Endodermal cell (in vitro differentiated cells): ENCODE measurements at regions not wholly inside any gene's neighbourhood (a gene's known extent, or its start where the extent isn't known, plus 50 kb on each side); places are given as distances from the start of the nearest gene placed in this dataset.

Experiments
- DNase-seq: peaks from one replicate; pipeline ENCODE4 v3.0.0-alpha.2; 2017
- H3K27ac ChIP-seq: 2 replicates; pipeline ENCODE4 v1.5.1; 2013; ENCODE audit warnings: mild to moderate bottlenecking, low read depth, low read length, moderate library complexity
- H3K27me3 ChIP-seq: 2 replicates; pipeline ENCODE4 v1.6.1; 2013; ENCODE audit warnings: mild to moderate bottlenecking, low read length, moderate library complexity; ENCODE audit not compliant: insufficient read depth, control insufficient read depth, poor library complexity, severe bottlenecking
- H3K36me3 ChIP-seq: 2 replicates; pipeline ENCODE4 v1.7.0; 2013; ENCODE audit warnings: mild to moderate bottlenecking, low read length, moderate library complexity; ENCODE audit not compliant: control insufficient read depth, insufficient read depth
- H3K4me1 ChIP-seq: one replicate; pipeline ENCODE4 v1.7.0; 2013; ENCODE audit warnings: low read length; ENCODE audit not compliant: control insufficient read depth, insufficient read depth
- H3K4me3 ChIP-seq: 2 replicates; pipeline ENCODE4 v1.5.1; 2013; ENCODE audit warnings: mild to moderate bottlenecking, low read length, moderate library complexity
- H3K9ac ChIP-seq: 2 replicates; pipeline ENCODE4 v1.6.1; 2013; ENCODE audit warnings: mild to moderate bottlenecking, low read length, moderate library complexity; ENCODE audit not compliant: poor library complexity, severe bottlenecking; ENCODE audit errors: extremely low read depth
- H3K9me3 ChIP-seq: 2 replicates; pipeline ENCODE4 v1.6.1; 2013; ENCODE audit warnings: mild to moderate bottlenecking, low read length, moderate library complexity; ENCODE audit not compliant: control insufficient read depth
- H3K27ac Mint-ChIP-seq: 2 replicates; pipeline ENCODE4 v1.8.0; 2020; ENCODE audit warnings: mixed read lengths
- H3K27me3 Mint-ChIP-seq: 2 replicates; pipeline ENCODE4 v1.8.0; 2021; ENCODE audit warnings: mild to moderate bottlenecking, mixed read lengths; ENCODE audit not compliant: insufficient read depth
- H3K36me3 Mint-ChIP-seq: 2 replicates; pipeline ENCODE4 v1.8.0; 2020; ENCODE audit warnings: low read depth, mixed read lengths
- H3K4me1 Mint-ChIP-seq: 2 replicates; pipeline ENCODE4 v1.8.0; 2020; ENCODE audit warnings: mixed read lengths
- H3K4me3 Mint-ChIP-seq: 2 replicates; pipeline ENCODE4 v1.8.0; 2020; ENCODE audit warnings: mild to moderate bottlenecking, moderate library complexity, mixed read lengths
- H3K9me3 Mint-ChIP-seq: 2 replicates; pipeline ENCODE4 v1.8.0; 2020; ENCODE audit warnings: mild to moderate bottlenecking, mixed read lengths
- CTCF ChIP-seq: fragments of 200-600 bp; sonication (generic); conservative IDR thresholded peaks from 2 replicates; pipeline ENCODE4 v1.5.0; 2021; ENCODE audit warnings: antibody characterized with exemption, mild to moderate bottlenecking
- WGBS, 2 experiments: methylation state at CpG; one replicate each; pipeline versions ENCODE4 v1.1.5 to v1.1.7; 2013; ENCODE audit warnings: missing lambda C conversion rate in 2 of 2, mixed read lengths in 1 of 2; ENCODE audit not compliant: insufficient coverage in 1 of 2, insufficient read length in 1 of 2; 5-methylcytosine and 5-hydroxymethylcytosine counted together

- no peaks in the 10 kb centered on the region for H3K36me3 ChIP-seq
- no peaks in the 10 kb centered on the region for H3K9me3 ChIP-seq
- WGBS, 2 experiments: 78 to 80% methylated on average over 5 to 7 of the region's 7 CpGs
- Mint-ChIP-seq H3K9me3 (peaks cover 2% of the 10 kb centered on the region), H3K4me1 (no peaks in the 10 kb centered on the region), H3K36me3 (no peaks in the 10 kb centered on the region), H3K4me3 (no peak overlapping the region), H3K27me3 (peaks cover 6% of the 10 kb centered on the region), H3K27ac (no peak overlapping the region)
- no peak overlapping the region for H3K4me3 ChIP-seq
- H3K27ac ChIP-seq: no peak overlapping the region
- DNase-seq: no peak
- TF ChIP-seq CTCF: no peak
- H3K27me3 ChIP-seq: no peaks in the 10 kb centered on the region
- H3K9ac ChIP-seq: no peak overlapping the region
- H3K4me1 ChIP-seq: no peaks in the 10 kb centered on the region
Measured at GRCh38 chr2:15760232-15760910, 168.7 kb downstream of the DDX1 start.

GRCh38 chr2:15761056-15761455 is 169.4 kb downstream of the DDX1 start:
- Histone ChIP-seq H3K9ac (no peak overlapping the region), H3K27ac (no peak overlapping the region), H3K36me3 (no peaks in the 10 kb centered on the region), H3K4me3 (no peak overlapping the region), H3K27me3 (no peaks in the 10 kb centered on the region), H3K9me3 (no peaks in the 10 kb centered on the region), H3K4me1 (no peaks in the 10 kb centered on the region)
- H3K36me3 Mint-ChIP-seq: no peaks in the 10 kb centered on the region
- DNase-seq: no peak
- WGBS, 2 experiments: 91 to 96% methylated on average over 5 to 6 of the region's 6 CpGs
- H3K27me3 Mint-ChIP-seq: peaks cover 6% of the 10 kb centered on the region
- no peak overlapping the region for H3K4me3 Mint-ChIP-seq
- TF ChIP-seq CTCF: no peak
- no peaks in the 10 kb centered on the region for H3K4me1 Mint-ChIP-seq
- no peak overlapping the region for H3K27ac Mint-ChIP-seq
- H3K9me3 Mint-ChIP-seq: peaks cover 2% of the 10 kb centered on the region

GRCh38 chr2:15761910-15762309 is 170.2 kb downstream of the DDX1 start:
- peaks cover 5% of the 10 kb centered on the region for H3K4me1 Mint-ChIP-seq
- H3K4me1 ChIP-seq: peaks cover 2% of the 10 kb centered on the region
- no peaks in the 10 kb centered on the region for H3K27me3 ChIP-seq
- H3K9me3 ChIP-seq: no peaks in the 10 kb centered on the region
- H3K9ac ChIP-seq: no peak overlapping the region
- no peaks in the 10 kb centered on the region for H3K36me3 Mint-ChIP-seq
- H3K36me3 ChIP-seq: no peaks in the 10 kb centered on the region
- DNase-seq: no peak
- no peak overlapping the region for H3K27ac Mint-ChIP-seq
- H3K27me3 Mint-ChIP-seq: peaks cover 6% of the 10 kb centered on the region
- peaks cover 2% of the 10 kb centered on the region for H3K9me3 Mint-ChIP-seq
- no peak overlapping the region for H3K4me3 ChIP-seq
- no peak overlapping the region for H3K4me3 Mint-ChIP-seq
- no peak overlapping the region for H3K27ac ChIP-seq
- 77 to 100% methylated on average over 1 to 3 of the region's 3 CpGs for WGBS, 2 experiments
- no peak for TF ChIP-seq CTCF
